OCI-LY1 (cell line): ENCODE measurements at regions not wholly inside any gene's neighbourhood (a gene's known extent, or its start where the extent isn't known, plus 50 kb on each side); places are given as distances from the start of the nearest gene placed in this dataset.

Experiments
- H2AFZ ChIP-seq: fragments of 200-600 bp; sonication (generic), shearing (Covaris generic); 2 replicates; pipeline ENCODE4 v1.6.0; 2014; ENCODE audit warnings: antibody characterized with exemption, mild to moderate bottlenecking, low read length
- H3F3A ChIP-seq: fragments of 200-600 bp; sonication (generic), shearing (Covaris generic); 2 replicates; pipeline ENCODE4 v1.6.0; 2014; ENCODE audit warnings: mild to moderate bottlenecking, antibody characterized with exemption, low read length, moderate library complexity; ENCODE audit not compliant: insufficient read depth
- H3K27ac ChIP-seq: fragments of 200-600 bp; sonication (generic); 2 replicates; pipeline ENCODE4 v1.5.1; 2014; ENCODE audit warnings: low read length, mixed run types, mild to moderate bottlenecking, low read depth; ENCODE audit not compliant: poor library complexity, severe bottlenecking
- H3K27me3 ChIP-seq: fragments of 200-600 bp; sonication (generic); 2 replicates; pipeline ENCODE4 v1.6.0; 2014; ENCODE audit warnings: antibody characterized with exemption, mild to moderate bottlenecking, low read length, moderate library complexity; ENCODE audit not compliant: insufficient read depth
- H3K36me3 ChIP-seq: fragments of 200-600 bp; sonication (generic); 2 replicates; pipeline ENCODE4 v1.6.1; 2014; ENCODE audit warnings: mild to moderate bottlenecking, antibody characterized with exemption, low read length, moderate library complexity, mixed read lengths; ENCODE audit not compliant: insufficient read depth
- H3K4me1 ChIP-seq: fragments of 200-600 bp; sonication (generic); 2 replicates; pipeline ENCODE4 v1.5.1; 2014; ENCODE audit warnings: mild to moderate bottlenecking, low read length, moderate library complexity; ENCODE audit not compliant: insufficient read depth, severe bottlenecking
- H3K4me2 ChIP-seq: fragments of 200-600 bp; sonication (generic), shearing (Covaris generic); 2 replicates; pipeline ENCODE4 v1.6.1; 2014; ENCODE audit warnings: low read length
- H3K4me3 ChIP-seq: fragments of 200-600 bp; sonication (generic); 2 replicates; pipeline ENCODE4 v1.5.1; 2014; ENCODE audit warnings: low read length, low read depth, mild to moderate bottlenecking, mixed read lengths; ENCODE audit not compliant: poor library complexity, severe bottlenecking
- H3K79me2 ChIP-seq: fragments of 200-600 bp; shearing (Covaris generic); 2 replicates; pipeline ENCODE4 v1.6.1; 2016; ENCODE audit warnings: mixed run types, low read length, mixed read lengths; ENCODE audit not compliant: insufficient read depth
- H3K9ac ChIP-seq: fragments of 200-600 bp; sonication (generic), shearing (Covaris generic); 2 replicates; pipeline ENCODE4 v1.6.1; 2014; ENCODE audit warnings: mild to moderate bottlenecking, low read length, mixed read lengths
- H3K9me2 ChIP-seq: fragments of 200-600 bp; sonication (generic), shearing (Covaris generic); 2 replicates; pipeline ENCODE4 v1.6.1; 2014; ENCODE audit warnings: low read depth, mild to moderate bottlenecking, low read length, mixed read lengths
- H3K9me3 ChIP-seq: fragments of 200-600 bp; shearing (Covaris generic); 2 replicates; pipeline ENCODE4 v1.6.1; 2014; ENCODE audit warnings: low read length, mixed read lengths
- H4K20me1 ChIP-seq: fragments of 200-600 bp; sonication (generic), shearing (Covaris generic); 2 replicates; pipeline ENCODE4 v1.6.0; 2016; ENCODE audit warnings: mild to moderate bottlenecking, low read length; ENCODE audit not compliant: insufficient read depth
- EZH2 ChIP-seq: fragments of 200-600 bp; sonication (generic), shearing (Covaris generic); IDR thresholded peaks from 2 replicates; pipeline ENCODE4 v1.8.0; 2017; ENCODE audit warnings: borderline replicate concordance, mixed run types, mild to moderate bottlenecking, antibody characterized with exemption, low read length, moderate library complexity, mixed read lengths
- TF ChIP-seq, protein P1 (sequence below): fragments of 200-600 bp; sonication (generic), shearing (Covaris generic); IDR thresholded peaks from 2 replicates; pipeline ENCODE4 v1.5.1; 2017; ENCODE audit warnings: mild to moderate bottlenecking, antibody characterized with exemption, low read length, moderate library complexity, mixed read lengths

DNA sequence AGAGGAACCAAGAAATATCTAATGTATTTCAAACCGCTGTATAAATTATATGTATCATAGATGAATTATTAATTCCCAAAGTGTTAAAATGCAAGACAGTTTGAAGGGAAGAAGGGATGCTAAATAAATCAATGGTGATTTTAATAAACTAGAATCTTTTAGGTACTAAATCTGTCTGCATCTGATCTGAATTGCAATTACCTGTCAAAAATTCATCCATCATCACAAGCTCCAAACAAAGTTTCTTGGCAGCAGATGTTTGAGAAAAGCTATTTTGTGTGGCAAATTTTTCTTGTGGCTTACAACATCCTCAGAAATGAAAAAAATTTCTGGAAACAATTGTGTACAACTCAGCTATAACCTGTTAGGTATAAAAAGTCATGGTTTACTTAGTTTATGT, 816.0 kb upstream of the NDST4 start:
- Histone ChIP-seq H3K4me1 (no peaks in the 10 kb centered on the region), H3K9me2 (no peaks in the 10 kb centered on the region), H3K27ac (no peak overlapping the region), H3F3A (no peaks in the 10 kb centered on the region), H3K4me3 (no peak overlapping the region), H4K20me1 (no peaks in the 10 kb centered on the region), H3K4me2 (no peak overlapping the region), H3K9me3 (no peaks in the 10 kb centered on the region), H3K79me2 (no peaks in the 10 kb centered on the region), H3K27me3 (no peaks in the 10 kb centered on the region), H2AFZ (no peak overlapping the region), H3K9ac (no peak overlapping the region), H3K36me3 (no peaks in the 10 kb centered on the region)
- TF ChIP-seq EZH2: no peak
- TF ChIP-seq, protein P1, sequence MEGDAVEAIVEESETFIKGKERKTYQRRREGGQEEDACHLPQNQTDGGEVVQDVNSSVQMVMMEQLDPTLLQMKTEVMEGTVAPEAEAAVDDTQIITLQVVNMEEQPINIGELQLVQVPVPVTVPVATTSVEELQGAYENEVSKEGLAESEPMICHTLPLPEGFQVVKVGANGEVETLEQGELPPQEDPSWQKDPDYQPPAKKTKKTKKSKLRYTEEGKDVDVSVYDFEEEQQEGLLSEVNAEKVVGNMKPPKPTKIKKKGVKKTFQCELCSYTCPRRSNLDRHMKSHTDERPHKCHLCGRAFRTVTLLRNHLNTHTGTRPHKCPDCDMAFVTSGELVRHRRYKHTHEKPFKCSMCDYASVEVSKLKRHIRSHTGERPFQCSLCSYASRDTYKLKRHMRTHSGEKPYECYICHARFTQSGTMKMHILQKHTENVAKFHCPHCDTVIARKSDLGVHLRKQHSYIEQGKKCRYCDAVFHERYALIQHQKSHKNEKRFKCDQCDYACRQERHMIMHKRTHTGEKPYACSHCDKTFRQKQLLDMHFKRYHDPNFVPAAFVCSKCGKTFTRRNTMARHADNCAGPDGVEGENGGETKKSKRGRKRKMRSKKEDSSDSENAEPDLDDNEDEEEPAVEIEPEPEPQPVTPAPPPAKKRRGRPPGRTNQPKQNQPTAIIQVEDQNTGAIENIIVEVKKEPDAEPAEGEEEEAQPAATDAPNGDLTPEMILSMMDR: no peak

DNA sequence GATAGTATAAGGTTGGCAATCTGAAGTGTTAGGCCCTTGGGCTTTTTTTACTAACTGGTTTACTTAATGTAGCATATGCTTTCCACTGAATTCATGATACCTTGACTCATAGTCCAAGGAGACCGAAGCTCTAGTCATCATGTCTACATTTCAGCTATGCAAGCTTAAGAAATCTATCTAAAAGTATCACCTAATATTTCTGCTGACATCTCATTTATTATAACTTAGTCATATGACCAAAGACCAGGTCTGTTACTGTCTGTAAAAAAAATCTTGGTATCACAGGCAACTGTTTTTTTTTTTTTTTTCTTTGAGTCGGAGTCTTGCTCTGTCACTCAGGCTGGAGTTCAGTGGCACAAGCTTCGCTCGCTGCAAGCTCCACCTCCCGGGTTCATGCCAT, 814.0 kb upstream of the NDST4 start:
- H3K4me3 ChIP-seq: no peak overlapping the region
- no peak overlapping the region for H3K27ac ChIP-seq
- no peaks in the 10 kb centered on the region for H3K9me3 ChIP-seq
- H3K4me2 ChIP-seq: no peak overlapping the region
- no peaks in the 10 kb centered on the region for H3F3A ChIP-seq
- H4K20me1 ChIP-seq: no peaks in the 10 kb centered on the region
- H3K27me3 ChIP-seq: no peaks in the 10 kb centered on the region
- H3K4me1 ChIP-seq: no peaks in the 10 kb centered on the region
- no peaks in the 10 kb centered on the region for H3K36me3 ChIP-seq
- H3K79me2 ChIP-seq: no peaks in the 10 kb centered on the region
- H3K9ac ChIP-seq: no peak overlapping the region
- H2AFZ ChIP-seq: no peak overlapping the region
- H3K9me2 ChIP-seq: no peaks in the 10 kb centered on the region
- no peak for TF ChIP-seq EZH2
- TF ChIP-seq, protein P1: no peak

DNA sequence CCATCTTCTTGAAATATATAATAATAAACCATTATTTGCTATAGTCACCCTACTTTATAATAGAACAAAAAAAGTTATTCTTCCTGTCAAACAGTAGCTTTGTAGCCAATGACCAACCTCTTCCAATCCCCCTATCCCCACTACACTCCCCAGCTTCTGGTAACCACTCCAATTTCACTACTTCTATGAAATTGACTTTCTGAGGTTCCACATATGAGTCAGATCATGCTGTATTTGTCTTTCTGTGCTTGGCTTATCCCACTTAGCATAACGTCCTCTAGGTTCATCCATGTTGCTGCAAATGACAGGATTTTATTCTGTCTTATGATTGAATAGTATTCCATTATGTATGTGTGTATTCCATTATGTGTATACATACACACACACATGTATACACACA, 809.7 kb upstream of the NDST4 start:
- H3K36me3 ChIP-seq: no peaks in the 10 kb centered on the region
- H3K9me3 ChIP-seq: no peaks in the 10 kb centered on the region
- H3K4me2 ChIP-seq: no peak overlapping the region
- no peak overlapping the region for H3K9ac ChIP-seq
- H2AFZ ChIP-seq: no peak overlapping the region
- H3K79me2 ChIP-seq: no peaks in the 10 kb centered on the region
- H3K27ac ChIP-seq: no peak overlapping the region
- no peak overlapping the region for H3K4me3 ChIP-seq
- H3K9me2 ChIP-seq: no peaks in the 10 kb centered on the region
- no peaks in the 10 kb centered on the region for H3K27me3 ChIP-seq
- TF ChIP-seq, protein P1: no peak
- TF ChIP-seq EZH2: no peak
- H3K4me1 ChIP-seq: no peaks in the 10 kb centered on the region
- H3F3A ChIP-seq: no peaks in the 10 kb centered on the region
- H4K20me1 ChIP-seq: no peaks in the 10 kb centered on the region
